Body of pancreas (tissue), 4 donors: ENCODE measurements at regions not wholly inside any gene's neighbourhood (a gene's known extent, or its start where the extent isn't known, plus 50 kb on each side); places are given as distances from the start of the nearest gene placed in this dataset.

Source experiments
- ATAC-seq: fragments of 150-250 bp; one replicate; pipeline ENCODE4 v1.9.1; 2016
- DNase-seq, 4 donors: peaks; one replicate each; pipeline ENCODE4 v3.0.0-alpha.2; 2019
- H3K27ac ChIP-seq, 4 donors: fragments of 200-600 bp; sonication (generic); 1 replicate in 3 of 4; 2 replicates in 1 of 4; pipeline versions ENCODE4 v1.5.1 to v1.6.1; 2016 to 2019; ENCODE audit warnings: mild to moderate bottlenecking in 1 of 4, mixed read lengths in 1 of 4, moderate library complexity in 1 of 4
- H3K27me3 ChIP-seq, 2 donors: fragments of 200-600 bp; sonication (generic); one replicate each; pipeline ENCODE4 v1.6.0; 2016; ENCODE audit warnings: mild to moderate bottlenecking in 1 of 2
- H3K36me3 ChIP-seq, 2 donors: fragments of 200-600 bp; sonication (generic); replicated peaks in 1 of 2; 2 replicates each; pipeline ENCODE4 v1.5.1; 2016; ENCODE audit warnings: low read depth in 2 of 2; ENCODE audit not compliant: insufficient read depth in 1 of 2
- H3K4me1 ChIP-seq: fragments of 200-600 bp; sonication (generic); one replicate; pipeline ENCODE4 v1.6.0; 2016
- H3K4me3 ChIP-seq, 2 donors: fragments of 200-600 bp; sonication (generic); 1 replicate in 1 of 2; 2 replicates in 1 of 2; pipeline ENCODE4 v1.5.1; 2016 to 2019
- H3K9me3 ChIP-seq, 3 donors: fragments of 200-600 bp; sonication (generic); 1 replicate in 2 of 3; 2 replicates in 1 of 3; pipeline ENCODE4 v1.5.1; 2016
- POLR2A ChIP-seq, 3 donors: fragments of 450-650 bp; IDR thresholded peaks; one replicate each; pipeline ENCODE4 v1.6.1; 2016; ENCODE audit warnings: antibody characterized with exemption in 3 of 3, mild to moderate bottlenecking in 2 of 3
- WGBS, 2 donors: methylation state at CpG; one replicate each; pipeline ENCODE4 v1.1.5; 2017; 5-methylcytosine and 5-hydroxymethylcytosine counted together
- intact Hi-C: fragments of 100-400 bp; cut with DNase I; formaldehyde crosslinking; loops from one replicate; pipeline ENCODE4 v1.15.1; 2023
- TF ChIP-seq, protein P1 (sequence below), 7 experiments: fragments of 450-650 bp in 4 of 7; fragments of 200-600 bp in 3 of 7; sonication (generic) in 3 of 7; IDR thresholded peaks; one replicate each; pipeline ENCODE4 v1.5.1; 2016 to 2019; ENCODE audit warnings: antibody characterized with exemption in 7 of 7

DNA sequence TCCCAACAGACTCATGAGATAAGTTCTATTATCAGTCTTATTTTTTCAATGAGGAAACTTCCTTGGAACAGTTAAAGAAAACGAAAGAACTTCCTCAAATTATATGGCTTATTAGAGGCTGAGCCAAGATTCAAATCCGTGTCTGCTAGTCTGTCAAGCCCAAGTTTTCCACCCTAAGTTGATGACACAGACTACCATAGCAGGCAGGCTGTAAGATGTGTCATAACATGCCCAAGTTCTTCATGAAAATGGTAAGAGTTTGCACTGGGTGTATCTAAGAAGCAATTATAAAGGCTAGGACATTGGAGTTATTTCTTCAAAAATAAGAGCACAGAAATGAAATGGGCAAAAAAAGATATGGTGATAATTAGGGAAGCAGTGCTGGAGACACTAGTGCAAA lies 634.5 kb downstream of the BRINP1 start:
- Histone ChIP-seq H3K4me1 (no peaks in the 10 kb centered on the region), H3K36me3 (no peaks in the 10 kb centered on the region), H3K9me3 (no peaks in the 10 kb centered on the region), H3K27me3 (no peaks in the 10 kb centered on the region), H3K4me3 (no peak overlapping the region), H3K27ac (no peak overlapping the region)
- intact Hi-C loops = no loop called here
- WGBS, 2 donors = 24 to 45% methylated on average over 2 of the region's 2 CpGs
- ATAC-seq (no peak), DNase-seq (no peak)
- TF ChIP-seq, protein P1, sequence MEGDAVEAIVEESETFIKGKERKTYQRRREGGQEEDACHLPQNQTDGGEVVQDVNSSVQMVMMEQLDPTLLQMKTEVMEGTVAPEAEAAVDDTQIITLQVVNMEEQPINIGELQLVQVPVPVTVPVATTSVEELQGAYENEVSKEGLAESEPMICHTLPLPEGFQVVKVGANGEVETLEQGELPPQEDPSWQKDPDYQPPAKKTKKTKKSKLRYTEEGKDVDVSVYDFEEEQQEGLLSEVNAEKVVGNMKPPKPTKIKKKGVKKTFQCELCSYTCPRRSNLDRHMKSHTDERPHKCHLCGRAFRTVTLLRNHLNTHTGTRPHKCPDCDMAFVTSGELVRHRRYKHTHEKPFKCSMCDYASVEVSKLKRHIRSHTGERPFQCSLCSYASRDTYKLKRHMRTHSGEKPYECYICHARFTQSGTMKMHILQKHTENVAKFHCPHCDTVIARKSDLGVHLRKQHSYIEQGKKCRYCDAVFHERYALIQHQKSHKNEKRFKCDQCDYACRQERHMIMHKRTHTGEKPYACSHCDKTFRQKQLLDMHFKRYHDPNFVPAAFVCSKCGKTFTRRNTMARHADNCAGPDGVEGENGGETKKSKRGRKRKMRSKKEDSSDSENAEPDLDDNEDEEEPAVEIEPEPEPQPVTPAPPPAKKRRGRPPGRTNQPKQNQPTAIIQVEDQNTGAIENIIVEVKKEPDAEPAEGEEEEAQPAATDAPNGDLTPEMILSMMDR (IDR thresholded peaks at IDR 0.05) = no peak
- TF ChIP-seq POLR2A (IDR thresholded peaks at IDR 0.05) = no peak

DNA sequence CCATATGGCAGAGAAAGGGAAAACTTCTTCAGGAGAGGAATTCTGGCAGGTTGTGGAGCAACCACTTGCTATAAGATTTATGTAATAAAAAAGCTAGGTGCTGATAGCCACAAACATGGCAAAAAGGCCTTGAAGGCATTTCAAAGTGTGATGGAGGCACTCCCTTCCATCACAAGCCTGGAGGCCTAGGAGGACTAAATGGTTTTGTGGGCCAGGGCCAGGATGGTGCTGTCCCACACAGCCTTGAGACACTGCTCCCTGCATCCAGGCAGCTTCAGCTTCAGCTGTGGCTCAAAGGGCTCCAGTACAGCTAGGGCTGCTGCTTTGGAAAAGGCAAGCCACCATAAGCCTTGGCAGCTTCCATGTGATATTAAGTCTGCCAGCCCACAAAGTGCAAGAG lies 632.8 kb downstream of the BRINP1 start:
- H3K27ac ChIP-seq = no peak overlapping the region
- DNase-seq = no peak
- H3K9me3 ChIP-seq = no peaks in the 10 kb centered on the region
- no peaks in the 10 kb centered on the region for H3K36me3 ChIP-seq
- H3K4me3 ChIP-seq = no peak overlapping the region
- H3K4me1 ChIP-seq = no peaks in the 10 kb centered on the region
- intact Hi-C loops = no loop called here
- no peaks in the 10 kb centered on the region for H3K27me3 ChIP-seq
- ATAC-seq = no peak
- no peak for TF ChIP-seq POLR2A (IDR thresholded peaks at IDR 0.05)
- TF ChIP-seq, protein P1 (IDR thresholded peaks at IDR 0.05) = no peak

DNA sequence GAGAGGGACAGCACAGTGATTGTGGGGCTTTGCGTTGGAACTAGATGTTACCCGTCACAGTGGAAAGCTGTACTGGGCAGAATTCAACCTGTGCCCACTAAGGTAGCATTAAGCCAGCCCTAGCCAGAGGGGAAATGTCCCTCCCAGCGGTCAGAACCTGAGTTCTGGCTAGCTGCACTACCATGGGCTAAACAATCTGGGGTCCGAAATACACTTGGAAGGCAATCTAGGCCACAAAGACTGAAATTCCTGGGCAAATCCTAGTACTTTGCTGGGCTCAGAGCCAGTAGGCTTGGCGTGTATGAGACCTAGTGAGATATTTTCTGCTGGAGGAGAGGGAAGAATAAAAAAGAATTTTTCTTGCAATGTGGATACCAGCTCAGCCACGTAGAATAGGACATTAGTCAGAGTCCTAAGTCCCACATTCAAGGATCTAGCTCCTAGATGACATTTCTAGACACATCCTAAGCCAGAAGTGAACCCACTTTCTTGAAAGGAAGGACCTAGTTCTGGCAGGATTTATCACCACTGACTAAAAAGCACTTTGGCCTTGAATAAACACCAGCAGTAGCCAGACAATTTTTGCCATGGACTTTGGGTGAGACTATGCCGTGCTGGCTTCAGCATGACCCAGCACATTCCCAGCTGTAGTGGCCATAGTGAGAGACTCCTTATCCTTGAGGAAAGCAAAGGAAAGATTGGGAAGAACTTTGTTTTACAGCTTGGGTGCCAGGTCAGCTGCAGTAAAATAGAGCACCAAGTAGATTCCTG lies 618.0 kb downstream of the BRINP1 start:
- H3K27ac ChIP-seq = no peak overlapping the region
- H3K4me1 ChIP-seq = no peaks in the 10 kb centered on the region
- no peak overlapping the region for H3K4me3 ChIP-seq
- TF ChIP-seq, protein P1 (IDR thresholded peaks at IDR 0.05) = no peak
- no peak for TF ChIP-seq POLR2A (IDR thresholded peaks at IDR 0.05)
- intact Hi-C loops = no loop called here
- ATAC-seq (no peak), DNase-seq (no peak)
- no peaks in the 10 kb centered on the region for H3K27me3 ChIP-seq
- WGBS, 2 donors = 68% methylated on average over 7 of the region's 7 CpGs
- no peaks in the 10 kb centered on the region for H3K36me3 ChIP-seq
- H3K9me3 ChIP-seq = no peaks in the 10 kb centered on the region

DNA sequence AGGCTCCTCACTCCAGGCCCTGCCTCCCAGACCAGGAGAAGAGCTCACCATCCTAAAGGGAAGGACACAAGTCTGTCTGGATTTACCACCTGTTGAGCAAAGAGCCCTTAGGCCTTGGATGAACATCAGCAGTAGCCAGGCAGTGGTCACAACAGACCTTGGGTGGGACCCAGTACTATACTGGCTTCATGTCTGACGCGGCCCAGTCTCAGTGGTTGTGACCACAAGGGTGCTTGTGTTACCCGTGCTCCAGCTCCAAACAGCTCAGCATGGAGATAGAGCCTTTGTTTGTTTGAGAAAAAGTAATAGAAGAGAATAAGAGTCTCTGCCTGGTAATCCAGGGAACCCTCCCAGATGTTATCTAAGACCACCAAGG lies 617.4 kb downstream of the BRINP1 start:
- Histone ChIP-seq H3K27ac (no peak overlapping the region), H3K4me3 (no peak overlapping the region), H3K4me1 (no peaks in the 10 kb centered on the region), H3K9me3 (no peaks in the 10 kb centered on the region), H3K27me3 (no peaks in the 10 kb centered on the region), H3K36me3 (no peaks in the 10 kb centered on the region)
- no peak for DNase-seq
- intact Hi-C loops = no loop called here
- WGBS, 2 donors = 47 to 76% methylated on average over 3 of the region's 3 CpGs
- no peak for ATAC-seq
- TF ChIP-seq POLR2A (IDR thresholded peaks at IDR 0.05) = no peak
- TF ChIP-seq, protein P1 (IDR thresholded peaks at IDR 0.05) = no peak
